ENCODE measurements at regions not wholly inside any gene's neighbourhood (a gene's known extent, or its start where the extent isn't known, plus 50 kb on each side); places are given as distances from the start of the nearest gene placed in this dataset.

DNA sequence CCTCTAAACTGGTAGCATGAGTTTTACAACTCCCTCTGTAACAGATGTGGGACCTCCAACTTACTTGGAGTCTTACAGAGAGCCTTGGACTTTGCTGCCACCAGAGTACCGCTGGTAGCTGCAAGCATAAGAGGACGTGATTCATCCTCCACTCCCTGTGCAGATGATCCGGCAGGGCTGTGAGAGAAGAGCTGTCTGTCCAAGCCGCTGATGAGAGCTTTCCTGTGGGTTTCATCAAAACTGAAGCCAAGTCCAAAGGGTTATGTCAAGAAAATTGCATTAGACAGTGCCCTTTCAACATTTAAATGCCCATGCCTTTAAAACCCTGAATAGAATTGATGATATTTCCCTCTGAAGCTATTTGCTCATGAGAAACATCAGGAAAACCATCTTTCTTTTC, 85.8 kb downstream of the LLPH start:
- no peak for DNase-seq (ENCODE audit: low read depth, low spot score)

DNA sequence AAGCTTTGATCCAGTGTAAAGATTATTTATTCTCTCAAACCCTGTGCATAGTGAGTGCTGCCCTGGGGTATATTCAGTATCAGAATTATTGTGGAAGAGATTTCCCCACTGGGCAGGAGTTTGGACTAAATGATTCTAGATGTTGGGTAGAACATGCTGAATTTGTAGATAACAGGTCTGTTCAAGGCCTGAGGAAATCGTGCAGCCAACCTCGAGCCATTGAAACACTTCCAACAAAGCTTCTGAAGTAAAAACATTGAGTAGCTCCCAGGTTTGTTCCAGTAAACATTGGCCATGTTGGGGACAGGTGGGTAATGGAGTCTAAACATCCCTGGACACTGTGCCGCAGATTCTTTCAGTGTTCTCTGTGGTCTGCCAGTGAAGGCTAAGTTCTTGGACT, 87.5 kb downstream of the LLPH start:
- peak; percentile 25 for DNase-seq (ENCODE audit: low read depth, low spot score)

DNA sequence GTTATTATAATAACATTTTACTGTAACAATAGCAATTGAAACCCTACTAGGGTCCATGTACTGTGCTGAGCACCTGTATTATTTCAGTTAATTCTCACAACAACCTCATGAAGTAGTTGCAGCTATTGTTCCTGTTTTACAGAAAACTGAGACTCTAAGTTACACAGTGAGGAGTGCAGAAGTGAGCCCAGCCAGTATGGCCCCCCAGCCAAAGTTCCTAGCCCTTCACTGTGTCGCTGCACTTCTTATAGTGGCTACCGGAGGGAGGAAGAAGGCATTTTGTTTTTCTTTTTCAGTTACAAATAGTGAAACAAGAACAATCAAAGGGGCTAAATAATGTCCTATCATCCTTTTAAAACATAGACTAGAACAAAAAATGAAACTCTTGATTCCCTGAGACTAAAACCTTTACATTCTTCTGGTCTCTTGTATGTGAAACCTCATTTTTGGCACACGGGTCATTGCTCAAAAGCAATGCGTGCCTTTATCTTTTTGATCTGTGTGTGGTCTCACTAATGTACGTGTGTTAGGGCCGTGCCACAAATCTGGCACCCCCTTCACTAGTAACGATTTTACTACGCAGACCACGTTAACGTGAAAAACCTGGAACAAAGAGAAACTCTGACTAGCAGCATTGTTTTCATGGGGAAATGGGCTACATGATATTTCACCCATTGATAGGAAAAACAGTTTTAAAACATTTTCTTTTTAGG, 88.7 kb downstream of the LLPH start:
- peak; percentile 20 for DNase-seq (ENCODE audit: low read depth, low spot score)

DNA sequence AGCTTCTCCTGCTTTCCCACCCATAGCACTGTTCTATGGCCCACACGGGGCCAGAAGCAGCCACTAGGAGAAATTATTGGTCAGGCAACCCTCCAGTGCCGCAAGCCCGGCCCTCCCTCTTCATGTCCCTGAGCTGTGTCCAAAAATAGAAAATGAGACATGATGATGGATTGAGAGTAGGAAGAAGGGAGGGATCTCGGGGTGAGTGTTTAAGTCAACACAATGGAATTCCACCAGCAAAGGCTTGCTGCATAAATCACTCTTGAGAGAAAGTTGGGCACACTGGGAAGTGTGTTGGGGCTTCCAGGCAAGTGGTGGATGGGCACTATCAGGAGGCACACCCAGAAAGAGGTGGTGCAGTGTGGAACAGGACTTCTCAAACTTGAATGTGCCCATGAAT, 94.2 kb downstream of the LLPH start:
- DNase-seq (ENCODE audit: low read depth, low spot score): peak; percentile 94

DNA sequence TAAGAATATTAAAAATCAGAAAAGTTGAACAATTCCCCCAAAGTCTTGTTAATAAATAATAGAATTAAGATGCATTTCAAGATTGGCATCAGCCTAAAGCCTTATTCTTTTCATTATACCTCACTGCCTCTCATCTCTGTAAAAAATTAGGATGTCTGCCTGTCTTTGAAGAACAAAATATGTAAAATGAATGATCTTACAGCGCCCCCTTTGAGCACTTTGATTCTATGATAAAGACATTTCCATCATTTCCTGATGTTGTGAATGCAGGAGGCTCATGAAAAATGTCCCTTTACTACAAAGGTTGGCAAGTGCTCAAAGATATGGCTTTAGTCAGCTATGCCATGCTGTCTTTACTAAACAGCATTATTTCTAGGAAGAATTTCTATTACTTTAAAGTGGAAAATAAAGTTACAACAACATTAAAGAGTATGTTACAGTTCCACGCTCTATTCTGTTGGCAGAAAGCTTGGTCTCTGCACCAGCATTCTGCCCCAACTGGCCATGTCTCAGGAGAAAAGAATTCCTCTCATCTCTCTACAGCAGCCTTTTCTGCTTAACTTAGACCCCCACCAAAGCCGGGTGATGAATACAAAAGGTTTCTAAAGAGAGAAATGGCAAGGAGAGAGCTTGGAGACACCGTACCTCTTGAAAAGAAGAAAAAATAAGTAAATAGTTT, 95.1 kb downstream of the LLPH start:
- DNase-seq (ENCODE audit: low read depth, low spot score): peak; percentile 67

DNA sequence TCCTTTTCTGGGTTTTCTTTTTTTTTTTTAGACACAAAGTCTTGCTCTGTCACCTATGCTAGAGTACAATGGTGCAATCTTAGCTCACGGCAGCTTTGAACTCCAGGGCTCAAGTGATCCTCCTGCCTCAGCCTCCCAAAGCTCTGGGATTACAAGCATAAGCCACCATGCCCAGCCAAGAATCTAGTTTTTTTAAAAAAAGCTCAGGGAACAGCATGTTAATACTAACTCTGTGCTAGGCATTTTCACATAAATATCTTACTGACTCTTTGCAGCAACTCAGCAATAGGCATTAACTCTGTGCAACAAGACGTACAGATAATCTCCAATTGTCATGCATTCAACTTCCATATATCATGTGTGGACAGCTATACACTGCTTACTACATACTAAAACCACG, 97.4 kb downstream of the LLPH start:
- no peak for DNase-seq (ENCODE audit: low read depth, low spot score)

DNA sequence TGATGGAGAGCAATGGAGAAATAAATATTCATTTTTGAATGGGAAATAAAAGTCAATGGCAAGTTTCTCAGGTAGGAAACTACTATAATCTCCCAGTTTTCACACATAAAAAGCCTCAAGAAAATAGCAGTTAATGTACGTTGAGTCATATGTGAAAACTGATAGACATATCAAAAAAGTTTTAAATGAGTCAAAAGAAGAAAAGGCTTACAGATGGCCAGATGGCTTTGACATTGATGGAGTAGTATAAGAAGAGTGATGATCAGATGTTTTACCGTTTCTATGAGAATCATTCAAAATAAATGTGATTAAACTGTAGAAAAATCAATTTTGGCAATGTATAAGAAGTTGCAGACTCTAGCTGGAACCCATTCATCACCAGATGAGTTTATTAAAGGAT, 97.8 kb downstream of the LLPH start:
- no peak for DNase-seq (ENCODE audit: low read depth, low spot score)

DNA sequence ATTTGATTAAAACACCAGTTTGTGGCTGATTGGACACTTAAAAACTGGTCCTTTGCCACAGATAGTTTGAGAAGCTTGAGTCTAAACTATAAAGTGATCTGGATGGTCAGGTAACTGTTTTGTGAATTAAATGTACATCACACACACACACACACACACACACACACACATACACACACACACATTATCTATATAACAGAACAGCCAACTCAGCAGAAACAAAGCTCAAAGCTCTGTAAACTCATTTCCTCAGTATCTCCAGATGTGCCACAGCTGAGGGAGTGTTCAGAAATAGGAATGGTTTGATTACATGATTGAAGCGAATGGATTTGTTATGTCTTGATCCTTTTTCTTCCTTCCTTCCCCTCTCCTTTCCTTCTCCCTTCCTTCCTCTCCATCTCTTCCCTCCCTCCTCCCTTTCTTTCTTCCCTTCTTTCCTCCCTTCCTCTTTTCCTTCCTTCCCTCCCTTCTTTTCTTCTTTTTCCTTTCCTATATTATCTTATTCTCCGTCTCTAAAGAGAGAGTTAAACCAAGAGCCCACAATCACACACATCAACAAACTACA, 100.3 kb downstream of the LLPH start:
- DNase-seq (ENCODE audit: low read depth, low spot score): no peak

DNA sequence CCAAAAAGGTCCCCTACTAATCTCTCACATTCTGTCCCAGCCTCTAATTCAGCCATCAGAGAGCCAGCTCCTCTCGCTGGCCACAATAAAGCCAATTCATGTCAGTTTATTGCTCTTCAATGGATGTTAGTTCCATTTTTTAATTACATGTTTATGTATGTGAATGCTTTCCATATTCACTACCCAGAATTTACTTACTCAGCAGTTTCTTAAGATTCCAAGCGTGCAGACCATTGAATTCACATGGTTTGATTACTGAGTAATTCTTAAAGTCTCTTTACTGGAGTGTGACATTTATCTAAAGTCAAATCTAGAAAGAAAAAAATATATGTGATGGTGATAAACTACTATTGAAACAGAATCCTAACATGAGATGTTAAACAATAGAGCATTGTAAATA, 102.2 kb downstream of the LLPH start:
- DNase-seq (ENCODE audit: low read depth, low spot score): no peak

DNA sequence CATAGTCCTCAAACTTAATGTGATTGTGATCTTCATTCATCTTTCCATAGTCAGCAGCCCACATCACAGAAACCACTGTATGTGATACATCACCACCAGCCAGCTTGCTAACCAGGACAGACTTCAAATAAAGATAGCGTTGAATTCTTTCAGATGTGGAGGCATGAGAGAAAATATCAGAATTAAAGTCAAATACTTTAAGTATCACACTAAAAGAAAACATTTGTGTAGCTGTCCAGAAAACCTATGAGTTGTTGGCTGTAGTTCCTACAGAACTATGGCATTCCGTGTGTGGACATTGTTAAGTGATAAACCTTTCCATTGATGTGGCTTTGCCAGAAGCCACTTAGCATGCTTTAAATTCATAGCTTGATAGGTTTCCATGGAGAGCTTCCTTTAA, 105.1 kb downstream of the LLPH start:
- peak; percentile 86 for DNase-seq (ENCODE audit: low read depth, low spot score)

DNA sequence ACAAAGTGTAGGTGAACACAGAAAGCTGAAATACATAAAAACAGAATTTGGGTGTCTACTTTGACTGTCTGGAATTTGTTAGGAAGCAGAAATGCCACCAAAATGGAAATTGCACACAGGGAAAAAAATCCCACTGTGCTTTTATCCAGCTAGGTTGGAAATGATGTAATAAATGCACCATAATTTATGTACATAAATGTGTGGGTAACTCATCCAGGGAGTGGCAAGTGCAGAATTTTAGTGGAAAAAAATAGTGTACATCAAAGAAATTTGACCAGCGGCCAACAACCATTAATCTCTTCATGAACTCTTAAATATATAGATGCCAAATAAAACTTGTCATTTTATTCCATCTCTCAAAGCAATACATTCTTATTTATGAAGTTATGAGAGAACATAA, 105.6 kb downstream of the LLPH start:
- no peak for DNase-seq (ENCODE audit: low read depth, low spot score)

DNA sequence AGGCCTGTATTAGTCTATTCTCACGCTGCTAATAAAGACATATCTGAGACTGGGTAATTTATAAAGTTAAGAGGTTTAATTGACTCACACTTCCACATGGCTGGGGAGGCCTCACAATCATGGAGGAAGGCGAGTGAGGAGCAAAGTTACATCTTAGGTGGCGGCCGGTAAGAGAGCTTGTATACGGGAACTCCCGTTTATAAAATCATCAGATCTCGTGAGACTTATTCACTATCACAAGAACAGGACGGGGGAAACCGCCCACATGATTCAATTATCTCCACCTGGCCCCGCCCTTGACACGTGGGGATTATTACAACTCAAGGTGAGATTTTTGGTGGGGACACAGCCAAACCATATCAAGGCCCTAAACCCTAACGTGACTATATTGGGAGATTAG, 110.1 kb downstream of the LLPH start:
- DNase-seq (ENCODE audit: low read depth, low spot score): no peak

DNA sequence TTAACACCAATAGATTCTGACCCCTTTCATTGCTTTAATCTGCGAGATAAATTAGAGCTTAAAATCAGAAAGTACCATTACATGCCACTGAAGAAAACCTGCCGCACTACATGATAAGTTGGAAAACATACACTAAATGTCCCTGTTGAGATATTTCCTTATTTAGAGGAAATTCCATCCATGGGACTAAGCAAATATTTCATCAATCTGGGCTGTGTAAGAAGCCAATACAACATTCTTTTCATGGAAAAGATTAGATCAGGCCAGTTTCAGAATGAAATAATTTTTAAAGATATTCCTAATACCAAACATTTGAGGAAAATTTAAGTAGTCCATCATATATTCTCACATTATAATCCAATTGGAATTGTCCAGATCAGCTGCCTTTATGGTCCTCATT, 112.8 kb downstream of the LLPH start:
- DNase-seq (ENCODE audit: low read depth, low spot score): no peak

Data from astrocyte of the hippocampus (primary cell).